ENCODE measurements at regions not wholly inside any gene's neighbourhood (a gene's known extent, or its start where the extent isn't known, plus 50 kb on each side); places are given as distances from the start of the nearest gene placed in this dataset.
"Not testable (repeated sequence)": the region's sequence is repeated elsewhere in the genome, so short reads cannot be mapped to it uniquely, and the experiment has no call there.

DNA sequence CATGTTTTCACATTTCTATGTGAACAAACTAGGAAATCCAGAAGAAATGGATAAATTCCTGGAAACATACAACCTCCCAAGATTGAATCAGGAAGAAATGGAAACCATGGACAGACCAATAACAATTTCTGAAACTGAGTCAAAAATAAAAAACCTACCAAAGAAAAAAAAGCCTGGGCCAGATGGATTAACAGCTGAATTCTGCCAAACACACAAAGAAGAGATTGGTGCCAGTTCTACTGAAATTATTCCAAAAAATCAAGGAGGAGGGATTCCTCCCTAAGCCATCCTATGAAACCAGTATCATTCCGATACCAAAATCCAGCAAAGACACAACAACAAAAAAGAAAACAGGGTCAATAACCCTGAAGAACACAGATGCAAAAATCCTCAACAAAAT is 166.9 kb upstream of the FBXL7 start:
- DNase-seq, result no peak

DNA sequence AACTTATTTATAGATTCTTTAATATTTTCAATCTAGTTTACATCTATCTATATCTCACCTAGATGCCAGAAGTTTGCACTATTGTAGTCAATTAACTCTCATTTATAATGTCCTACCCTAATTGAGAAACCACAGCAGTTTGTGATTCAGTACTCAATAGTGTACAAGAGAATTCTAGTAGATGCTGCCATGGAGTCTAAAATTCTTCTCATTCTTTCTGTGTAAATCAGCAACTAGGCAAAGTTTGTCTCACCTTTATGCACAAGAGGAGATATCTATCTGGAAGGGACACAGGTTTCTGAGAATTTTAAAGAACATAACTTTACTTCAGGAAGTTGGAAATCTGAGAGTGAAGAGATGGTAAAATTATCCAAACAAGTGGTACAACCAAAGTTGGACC is 173.0 kb upstream of the FBXL7 start:
- no peak for DNase-seq

DNA sequence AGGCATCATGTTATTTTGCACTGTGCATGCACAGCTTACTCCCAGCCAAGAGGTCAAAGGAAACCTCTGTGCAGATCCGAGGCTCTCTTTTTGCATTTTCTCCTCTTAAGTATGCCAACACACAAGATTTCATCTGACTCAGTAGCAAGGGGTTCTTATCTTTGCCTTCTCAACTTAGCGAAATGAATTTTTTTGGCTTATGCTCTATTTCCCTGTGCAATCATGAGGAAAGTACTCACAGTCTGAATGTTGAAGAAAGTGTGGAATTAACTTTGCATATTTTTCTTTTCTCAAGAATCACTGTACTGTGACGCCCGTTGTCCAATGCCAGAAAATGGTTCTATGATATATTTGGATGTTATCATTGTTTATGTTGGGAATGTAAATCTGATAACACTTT is 173.5 kb upstream of the FBXL7 start:
- no peak for DNase-seq

GRCh38 chr5:15322421-15322820 is 177.6 kb upstream of the FBXL7 start:
- no peak for DNase-seq

DNA sequence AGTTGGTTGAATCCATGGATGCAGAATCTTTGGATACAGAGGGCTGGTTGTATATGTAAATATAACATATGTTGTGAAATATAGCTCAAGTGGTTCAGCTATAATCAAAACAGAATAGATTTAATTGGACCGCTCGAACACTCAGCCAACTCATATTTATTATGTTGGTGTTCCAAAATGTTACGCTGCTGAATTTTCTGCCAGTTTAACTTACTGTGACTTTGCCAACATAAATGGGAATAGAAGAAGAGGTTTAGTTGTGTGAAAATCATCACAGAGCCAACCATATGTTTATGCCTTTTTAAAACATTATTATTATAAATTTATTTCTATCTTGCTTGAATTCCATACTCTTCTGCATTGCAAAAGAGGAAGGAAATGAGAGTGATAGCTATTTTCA is 178.2 kb upstream of the FBXL7 start:
- no peak for DNase-seq

- DNase-seq, result no peak
Measured at GRCh38 chr5:15320871-15321270, 179.1 kb upstream of the FBXL7 start.

- DNase-seq, result no peak
Measured at GRCh38 chr5:15304914-15305834, 194.8 kb upstream of the FBXL7 start.

GRCh38 chr5:15304066-15304731 is 195.8 kb upstream of the FBXL7 start:
- DNase-seq, result no peak

- DNase-seq, result no peak
Measured at GRCh38 chr5:15300141-15300540, 199.8 kb upstream of the FBXL7 start.

- no peak for DNase-seq
Measured at GRCh38 chr5:15290953-15291352, 209.0 kb upstream of the FBXL7 start.

DNA sequence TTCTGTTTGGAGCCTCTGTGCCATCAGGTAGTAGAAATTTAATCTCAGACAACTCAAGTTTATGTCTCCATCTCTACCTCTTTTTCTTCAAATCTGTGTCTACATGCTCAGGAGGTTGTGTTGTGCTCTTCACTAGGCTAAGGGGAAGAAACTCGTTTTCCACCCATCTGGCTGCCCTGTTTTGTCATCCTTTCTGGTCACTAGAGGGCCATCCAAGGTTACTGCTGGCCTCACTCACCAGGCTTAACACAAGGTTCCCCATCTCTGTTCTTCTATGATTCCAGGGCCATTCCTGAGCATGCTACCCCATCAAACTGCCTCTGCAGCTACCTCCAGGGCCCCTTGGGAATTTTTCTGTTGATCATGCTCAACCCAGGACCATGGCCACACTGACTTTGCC is 213.3 kb upstream of the FBXL7 start:
- no peak for DNase-seq

DNA sequence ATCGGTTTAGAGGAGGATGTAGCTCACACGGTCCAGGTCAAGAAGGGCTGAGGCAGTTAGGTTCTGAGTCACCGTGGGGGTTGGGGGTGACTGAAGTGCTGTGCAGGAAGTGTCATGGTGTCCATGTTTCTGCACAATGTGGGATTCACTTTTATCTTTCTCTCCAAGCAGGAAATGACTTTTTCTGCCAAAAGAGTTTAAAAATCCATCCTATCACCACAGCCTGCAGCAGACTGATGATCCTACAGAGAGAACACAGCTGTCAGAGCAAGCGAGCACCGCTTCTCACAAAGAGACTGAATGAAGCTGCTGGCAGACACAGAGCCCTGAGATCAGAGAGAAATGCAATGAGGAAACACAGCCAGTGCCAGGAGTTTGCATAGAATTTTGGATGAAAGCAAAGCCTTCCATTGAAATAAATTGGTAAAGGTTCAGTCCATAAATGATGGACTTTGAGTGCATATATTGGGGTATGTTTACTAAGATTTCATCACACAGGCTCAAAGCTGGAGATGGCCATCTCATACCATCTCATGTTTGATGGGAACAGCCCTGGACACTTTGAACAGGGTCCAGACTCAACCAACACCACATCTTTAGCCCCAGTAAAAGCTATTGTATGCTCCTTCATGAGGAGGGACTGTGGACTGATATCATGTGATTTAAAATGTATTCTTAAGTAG is 213.9 kb upstream of the FBXL7 start:
- no peak for DNase-seq

GRCh38 chr5:15284706-15285105 is 215.3 kb upstream of the FBXL7 start:
- no peak for DNase-seq

GRCh38 chr5:15283076-15283475 is 216.9 kb upstream of the FBXL7 start:
- no peak for DNase-seq

DNA sequence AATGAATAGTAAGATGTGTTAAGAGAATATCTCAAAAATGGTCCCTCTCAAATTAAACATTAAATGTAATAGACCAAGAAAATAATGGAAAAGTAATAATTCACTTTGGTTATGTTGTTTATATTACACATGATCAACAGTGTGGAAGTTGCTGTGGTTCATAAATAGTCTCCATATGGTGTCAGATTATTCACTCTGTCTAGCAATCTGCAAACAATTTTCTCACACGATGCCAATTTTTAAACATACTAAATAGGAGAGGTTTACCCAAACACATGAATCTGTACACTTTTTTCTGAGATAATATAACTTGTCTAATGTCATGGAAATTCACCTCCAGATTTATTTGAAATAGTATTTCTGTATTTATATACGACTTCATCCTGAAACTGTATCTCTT is 217.4 kb upstream of the FBXL7 start:
- no peak for DNase-seq

DNA sequence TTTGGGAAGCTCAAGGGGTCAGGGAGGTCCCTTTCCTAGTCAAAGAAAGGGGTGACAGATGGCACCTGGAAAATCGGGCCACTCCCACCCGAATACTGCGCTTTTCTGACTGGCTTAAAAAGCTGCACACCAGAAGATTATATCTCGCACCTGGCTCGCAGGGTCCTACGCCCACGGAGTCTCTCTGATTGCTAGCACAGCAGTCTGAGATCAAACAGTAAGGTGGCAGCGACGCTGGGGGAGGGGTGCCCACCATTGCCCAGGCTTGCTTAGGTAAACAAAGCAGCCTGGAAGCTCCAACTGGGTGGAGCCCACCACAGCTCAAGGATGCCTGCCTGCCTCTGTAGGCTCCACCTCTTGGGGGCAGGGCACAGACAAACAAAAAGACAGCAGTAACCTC is 228.4 kb upstream of the FBXL7 start:
- not testable (repeated sequence) for DNase-seq

- no peak for DNase-seq
Measured at GRCh38 chr5:15267966-15268365, 232.0 kb upstream of the FBXL7 start.

- DNase-seq, result no peak
Measured at GRCh38 chr5:15266841-15267240, 233.1 kb upstream of the FBXL7 start.

DNA sequence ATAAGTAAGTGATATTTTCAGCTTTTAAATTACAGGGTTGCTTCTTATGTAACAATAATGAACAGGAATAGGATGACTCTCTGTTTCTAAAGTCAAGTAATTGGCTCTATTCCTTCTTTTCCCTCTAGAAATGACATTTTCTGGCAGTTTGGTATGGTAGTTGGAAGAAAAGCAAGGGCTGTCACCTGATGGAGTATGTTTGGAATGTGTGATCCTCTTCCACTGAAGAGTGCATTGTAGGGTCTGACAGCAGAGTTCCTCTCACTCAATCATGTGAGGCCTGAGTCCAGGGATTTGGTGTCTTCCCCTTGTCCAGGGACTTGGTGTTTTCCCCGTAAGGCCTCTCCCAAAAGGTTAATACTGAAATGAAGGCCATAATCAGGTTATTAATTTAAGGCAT is 233.8 kb upstream of the FBXL7 start:
- no peak for DNase-seq

DNA sequence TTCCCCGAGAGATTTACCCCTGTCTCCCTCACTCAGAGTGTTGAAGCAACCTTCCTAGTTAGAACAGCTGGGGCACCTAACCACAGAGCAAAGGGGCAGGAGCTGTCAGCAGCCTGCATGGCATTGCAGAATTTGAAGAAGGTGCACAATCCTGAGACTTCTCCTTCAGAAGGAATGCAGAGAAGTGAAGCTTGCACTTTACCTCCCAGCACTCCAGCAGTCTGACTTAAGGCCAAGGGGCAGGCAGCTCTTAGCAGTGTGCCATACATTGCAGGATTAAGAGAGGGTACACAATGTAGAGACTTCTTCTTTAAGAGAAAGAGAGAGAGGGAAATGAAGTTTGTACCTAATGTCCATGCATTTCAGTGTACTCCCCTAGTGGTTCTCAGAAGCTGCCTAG is 236.0 kb upstream of the FBXL7 start:
- no peak for DNase-seq

DNA sequence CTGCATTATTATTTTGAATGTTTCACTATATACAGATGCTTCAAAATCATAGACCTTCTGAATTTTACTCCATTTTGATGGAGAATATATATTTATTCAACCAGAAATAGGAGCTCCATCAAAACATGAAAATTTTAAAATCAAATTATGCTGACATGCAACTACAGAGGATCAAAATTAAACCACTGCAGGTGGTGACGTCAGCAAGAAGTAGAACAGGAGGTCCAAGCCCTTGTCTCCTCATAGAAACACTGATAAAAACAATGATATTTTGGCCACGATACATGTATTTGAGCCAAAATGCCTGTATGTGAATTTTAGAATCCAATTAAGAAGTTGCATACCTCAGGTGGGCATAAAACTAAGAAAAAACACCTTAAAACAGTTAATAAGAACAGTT is 236.6 kb upstream of the FBXL7 start:
- DNase-seq, result no peak

- DNase-seq, result no peak
Measured at GRCh38 chr5:15261269-15261995, 238.5 kb upstream of the FBXL7 start.
